SH-SY5Y (cell line): ENCODE measurements at regions not wholly inside any gene's neighbourhood (a gene's known extent, or its start where the extent isn't known, plus 50 kb on each side); places are given as distances from the start of the nearest gene placed in this dataset.

Source experiments
- GATA2 ChIP-seq: IDR thresholded peaks from 2 replicates; pipeline ENCODE4 v1.6.1; 2011; ENCODE audit warnings: mild to moderate bottlenecking, low read depth, low read length
- GATA3 ChIP-seq: IDR thresholded peaks from 2 replicates; pipeline ENCODE4 v1.6.1; 2011; ENCODE audit warnings: low read depth, mild to moderate bottlenecking, low read length, moderate library complexity

DNA sequence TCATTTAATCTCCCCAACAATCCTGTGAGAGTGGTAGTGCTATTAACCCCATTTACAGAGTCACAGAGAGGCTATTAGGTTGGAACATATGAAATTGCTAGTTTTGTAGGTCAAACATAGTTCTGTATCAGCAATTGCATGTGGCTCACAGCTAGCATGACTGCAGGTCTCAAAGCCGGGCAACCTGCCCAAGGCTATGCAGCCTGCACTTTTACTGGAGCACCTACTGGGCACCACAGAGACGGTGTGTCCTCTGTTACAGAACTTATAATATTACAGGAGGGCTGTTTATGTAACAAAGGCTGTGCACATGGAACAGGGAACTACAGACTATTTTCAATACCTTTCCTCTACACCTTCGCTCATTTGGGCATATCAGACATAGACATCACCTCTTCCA lies 355.8 kb downstream of the RPS24 start:
- TF ChIP-seq GATA2 (no peak), GATA3 (no peak)

DNA sequence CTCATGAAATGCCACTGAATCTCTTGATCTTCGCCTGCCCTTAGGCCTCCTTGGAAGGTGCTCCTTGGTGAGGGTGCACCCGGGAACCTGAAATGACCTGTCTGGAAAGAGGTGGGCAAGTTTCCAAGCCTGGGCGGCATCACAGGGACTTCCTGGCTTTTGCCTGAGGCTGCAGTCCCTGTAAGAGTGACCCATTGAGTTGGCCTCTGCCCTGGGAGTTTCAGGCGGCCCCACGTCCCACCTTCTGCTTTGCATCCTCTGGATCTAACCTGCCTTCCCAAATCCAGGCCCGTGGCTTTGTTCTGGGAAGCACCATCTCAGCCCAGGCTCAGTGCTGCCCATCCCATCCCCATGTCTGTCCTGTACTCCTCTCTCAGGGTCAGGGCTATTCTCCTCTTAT lies 356.4 kb downstream of the RPS24 start:
- TF ChIP-seq GATA2 = no peak
- TF ChIP-seq GATA3 = no peak

DNA sequence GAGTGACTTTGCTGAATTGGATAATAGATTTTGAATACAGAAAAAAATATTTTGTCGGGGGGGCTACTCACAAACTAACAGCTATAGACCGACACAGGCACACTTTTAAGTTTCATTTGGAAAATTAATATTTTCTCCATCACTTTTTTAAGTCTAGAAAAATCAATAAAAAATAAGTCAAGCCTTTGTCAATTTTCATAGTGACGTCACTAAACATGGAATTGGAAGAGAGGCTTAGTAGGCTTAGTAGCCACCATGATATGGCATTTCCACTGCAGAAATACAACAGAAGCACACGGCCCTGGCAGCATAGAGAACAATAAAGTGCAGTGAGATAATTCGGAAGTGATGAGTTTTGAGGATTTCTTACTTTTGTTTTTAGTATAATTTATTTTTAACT lies 357.2 kb downstream of the RPS24 start:
- TF ChIP-seq GATA3 = no peak
- no peak for TF ChIP-seq GATA2

DNA sequence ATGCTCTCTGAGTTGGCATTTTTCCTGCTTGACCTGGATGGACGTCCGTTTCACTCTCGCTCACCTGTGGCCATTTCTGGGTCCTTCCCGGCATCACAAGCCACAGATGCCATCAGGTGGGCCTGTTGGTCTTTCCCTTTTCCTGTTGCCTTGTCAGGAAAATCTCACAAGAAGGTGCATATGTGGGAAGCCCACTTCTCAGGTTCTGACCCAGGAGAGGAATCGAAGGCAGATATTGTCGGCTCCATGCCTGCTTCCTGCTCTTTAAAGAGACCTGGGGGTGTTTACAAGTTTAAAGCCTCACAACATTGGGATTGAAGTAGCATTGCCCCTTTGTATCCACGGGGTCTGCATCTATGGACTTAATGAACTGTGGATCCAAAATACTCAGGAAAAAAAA lies 357.9 kb downstream of the RPS24 start:
- TF ChIP-seq GATA3 (no peak), GATA2 (no peak)

DNA sequence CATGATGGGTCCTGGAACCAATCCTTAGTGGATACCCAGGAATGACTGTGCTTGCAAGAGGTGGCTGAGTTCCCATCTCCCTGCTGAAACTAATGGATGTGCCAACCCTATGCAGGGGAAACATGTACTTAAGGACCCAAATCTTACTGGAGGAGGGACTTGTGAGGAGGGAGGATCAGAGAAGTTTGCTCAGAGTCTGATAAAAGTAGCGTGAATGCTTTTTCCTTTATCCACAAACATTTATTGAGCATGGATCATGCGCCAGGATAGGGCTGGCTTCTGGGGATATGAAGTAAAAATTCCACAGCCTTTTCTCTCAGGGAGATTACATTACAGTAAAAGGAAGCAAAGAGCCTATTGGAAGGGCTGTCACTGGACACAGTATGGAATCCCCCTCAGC lies 358.5 kb downstream of the RPS24 start:
- TF ChIP-seq GATA2 (no peak), GATA3 (no peak)

DNA sequence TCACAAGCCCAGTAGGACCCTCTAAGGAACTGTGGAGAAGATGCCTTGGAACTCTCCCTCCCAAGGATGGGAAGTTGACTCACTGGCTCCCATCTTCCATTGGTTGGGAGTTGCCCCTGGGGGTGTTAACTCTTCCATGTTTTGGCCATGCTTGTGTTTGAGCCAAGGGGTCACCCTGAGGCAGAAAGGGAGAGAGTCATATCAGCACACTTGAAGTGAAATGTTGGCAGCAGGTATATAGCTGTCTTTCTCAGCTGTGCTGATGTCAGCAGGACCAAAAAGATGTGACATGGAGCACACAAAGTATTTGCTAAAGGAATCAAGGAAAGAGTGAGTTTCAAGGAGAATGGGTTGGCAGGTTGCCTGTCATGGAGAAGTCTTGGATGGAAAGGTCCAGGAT lies 359.4 kb downstream of the RPS24 start:
- no peak for TF ChIP-seq GATA3
- no peak for TF ChIP-seq GATA2

DNA sequence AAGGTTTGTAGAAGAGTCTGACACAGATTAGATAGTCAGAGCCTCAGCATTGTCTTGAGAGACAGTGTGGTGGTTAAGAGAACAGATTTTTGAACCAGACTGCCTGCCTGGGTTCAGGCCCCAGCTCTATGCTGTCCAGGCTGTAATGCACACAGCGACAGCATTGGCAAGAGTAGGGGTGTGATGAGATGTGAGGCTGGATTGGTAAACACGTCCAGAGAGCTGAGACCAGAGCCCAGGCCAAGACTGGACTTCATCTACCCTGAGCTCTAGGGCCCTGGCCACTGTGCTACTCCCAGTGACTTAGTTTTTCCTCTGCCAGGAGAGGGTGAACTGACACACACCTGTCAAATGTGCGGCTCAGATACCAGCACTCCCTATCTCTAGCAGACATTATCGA lies 360.4 kb downstream of the RPS24 start:
- TF ChIP-seq GATA2 = no peak

DNA sequence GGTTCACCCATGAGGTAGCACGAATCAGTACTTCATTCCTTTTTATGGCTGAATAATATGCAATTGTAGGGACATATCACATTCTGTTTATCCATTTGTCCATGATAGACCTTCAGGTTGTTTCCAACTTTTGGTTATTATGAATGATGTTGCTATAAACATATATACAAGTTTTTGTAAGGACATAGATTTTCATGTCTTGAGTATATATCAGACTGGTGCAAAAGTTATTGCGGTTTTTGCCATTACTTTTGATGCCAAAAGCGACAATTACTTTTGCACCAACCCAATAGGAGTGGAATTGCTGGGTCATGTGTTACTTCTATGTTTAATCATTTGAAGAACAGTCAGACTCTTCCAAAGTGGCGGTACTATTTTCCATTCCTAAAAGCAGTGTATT lies 361.5 kb downstream of the RPS24 start:
- TF ChIP-seq GATA3 (no peak), GATA2 (no peak)

DNA sequence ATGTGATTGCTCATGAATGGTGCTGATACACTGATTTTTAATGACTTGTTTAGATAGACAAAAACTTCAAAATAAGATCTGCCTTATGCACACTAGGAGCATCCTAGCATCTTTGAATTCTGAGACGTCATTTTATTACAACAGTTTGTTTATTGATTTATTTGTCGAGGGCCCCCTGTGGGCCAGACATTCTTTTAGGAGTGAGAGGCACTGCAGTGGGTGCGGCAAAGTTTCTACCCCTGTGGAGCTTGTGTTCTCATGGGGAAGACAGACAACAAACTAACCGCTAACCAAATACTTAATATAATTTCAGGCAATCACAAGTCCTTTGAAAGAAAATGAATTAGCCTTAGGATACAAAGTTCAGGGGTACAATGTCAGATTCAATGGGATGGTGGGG lies 363.1 kb downstream of the RPS24 start:
- TF ChIP-seq GATA3 = no peak
- no peak for TF ChIP-seq GATA2

DNA sequence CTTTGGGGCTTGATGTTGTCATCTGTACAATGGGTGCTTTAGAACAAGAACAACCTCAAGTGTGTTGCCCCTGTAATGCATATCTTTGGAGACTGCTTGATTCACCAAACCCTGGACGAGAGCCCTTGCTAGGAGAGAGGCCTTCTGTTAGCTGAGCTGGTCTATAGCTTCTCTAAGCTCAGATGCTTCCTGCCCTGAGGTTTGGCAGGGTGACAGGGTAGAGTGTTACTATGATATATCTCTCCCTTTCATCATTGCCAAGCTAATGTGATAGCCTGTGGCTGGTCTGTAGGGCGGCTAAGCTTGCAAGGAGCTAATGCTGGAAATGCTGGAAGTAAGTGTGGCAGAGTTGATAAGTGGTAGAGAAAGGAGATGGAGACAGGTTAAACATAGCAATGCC lies 364.1 kb downstream of the RPS24 start:
- TF ChIP-seq GATA3 (no peak), GATA2 (no peak)

DNA sequence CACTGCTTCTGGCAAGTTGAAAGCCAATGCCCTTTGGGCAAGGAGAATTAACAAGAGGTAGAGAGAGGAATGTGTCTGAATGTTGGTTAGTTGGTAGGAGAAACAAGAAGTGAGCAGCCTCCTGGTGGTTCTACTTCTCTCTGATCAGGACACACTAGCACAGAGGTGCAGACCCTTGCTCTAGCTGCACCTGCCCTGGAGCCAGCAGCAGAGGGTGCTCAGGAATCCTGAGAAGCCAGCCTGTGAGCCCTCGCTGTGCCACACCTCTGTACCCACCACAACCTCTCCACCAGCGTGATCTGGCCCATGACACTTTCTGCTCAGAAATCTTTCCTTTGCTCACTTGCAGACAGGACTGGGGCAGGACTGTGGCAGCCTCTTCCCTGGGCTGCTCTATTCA lies 364.7 kb downstream of the RPS24 start:
- no peak for TF ChIP-seq GATA2
- no peak for TF ChIP-seq GATA3

DNA sequence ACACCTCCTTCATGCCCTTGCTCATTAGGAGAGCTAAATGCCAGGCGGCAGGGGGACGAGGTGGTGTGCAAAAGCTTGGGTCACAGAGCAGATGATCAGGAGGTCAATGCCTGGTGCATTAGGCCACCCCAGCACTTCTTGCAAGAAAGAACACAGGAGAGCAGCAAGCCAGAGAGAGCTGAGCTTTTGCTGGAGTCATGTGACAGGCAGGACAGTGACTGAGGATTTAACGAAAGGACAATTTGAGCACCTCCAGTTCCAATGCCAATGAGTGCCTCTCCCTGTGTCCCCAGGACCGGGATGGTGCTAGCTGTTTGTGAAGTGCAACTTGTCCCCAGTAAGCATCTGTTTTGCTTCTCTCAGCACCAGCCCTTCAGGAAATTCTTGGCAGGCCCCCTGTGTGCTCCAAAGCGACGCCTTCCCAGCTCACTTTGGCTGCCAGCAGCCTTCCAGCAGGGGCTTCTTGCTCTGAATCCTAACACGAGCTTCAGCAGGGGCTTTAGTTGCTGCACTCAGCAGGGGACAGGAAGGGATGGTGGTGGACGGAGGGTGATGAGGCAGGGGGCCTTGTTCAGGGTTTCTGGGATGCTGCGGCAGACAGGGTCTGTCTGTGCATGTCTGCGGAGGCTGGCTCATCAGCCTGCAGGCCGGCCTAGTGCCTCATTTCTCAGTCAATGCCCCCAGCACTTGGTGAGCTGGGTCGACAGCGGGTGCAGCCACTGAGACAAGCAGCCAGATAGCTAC lies 368.1 kb downstream of the RPS24 start:
- TF ChIP-seq GATA2 (no peak), GATA3 (no peak)

DNA sequence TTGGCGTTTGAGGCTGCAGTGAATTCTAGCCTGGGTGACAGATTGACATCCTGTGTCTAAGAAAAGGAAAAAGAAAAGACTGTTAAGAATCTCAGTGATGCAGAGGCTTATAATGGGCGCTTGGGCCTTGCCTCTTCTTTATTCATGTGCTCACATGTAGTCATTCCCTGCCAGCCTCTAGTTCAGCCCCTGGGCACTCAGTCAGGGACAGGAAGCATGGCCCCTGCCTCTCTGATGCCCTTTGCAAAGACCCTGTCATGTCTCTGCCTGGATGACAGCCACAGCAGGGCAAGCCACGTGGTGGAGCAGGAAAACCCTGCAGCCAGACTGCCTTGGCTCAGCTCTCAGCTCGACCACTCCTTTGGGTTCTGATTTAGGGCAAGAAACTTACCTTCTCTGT lies 368.9 kb downstream of the RPS24 start:
- TF ChIP-seq GATA2 (no peak), GATA3 (no peak)

DNA sequence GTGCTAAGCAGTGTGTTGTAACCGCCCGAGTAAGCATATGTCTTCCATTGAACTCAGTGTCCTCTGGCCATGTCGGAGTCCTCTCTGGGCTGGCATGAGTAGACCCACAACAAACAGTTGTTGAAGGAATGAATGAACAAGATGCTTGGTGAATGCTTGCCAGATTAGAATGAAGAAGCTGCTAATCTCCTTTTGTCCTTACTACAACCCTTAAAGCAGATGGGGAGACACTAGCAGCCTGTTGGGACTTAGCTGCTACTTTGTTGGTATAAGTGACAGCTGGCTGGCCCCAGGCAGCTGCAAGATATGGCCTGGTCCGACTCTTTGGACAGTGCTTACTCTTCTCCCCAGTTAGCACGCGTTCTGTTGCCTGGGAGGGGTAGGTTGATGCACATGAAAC lies 370.1 kb downstream of the RPS24 start:
- TF ChIP-seq GATA2 (no peak), GATA3 (no peak)

DNA sequence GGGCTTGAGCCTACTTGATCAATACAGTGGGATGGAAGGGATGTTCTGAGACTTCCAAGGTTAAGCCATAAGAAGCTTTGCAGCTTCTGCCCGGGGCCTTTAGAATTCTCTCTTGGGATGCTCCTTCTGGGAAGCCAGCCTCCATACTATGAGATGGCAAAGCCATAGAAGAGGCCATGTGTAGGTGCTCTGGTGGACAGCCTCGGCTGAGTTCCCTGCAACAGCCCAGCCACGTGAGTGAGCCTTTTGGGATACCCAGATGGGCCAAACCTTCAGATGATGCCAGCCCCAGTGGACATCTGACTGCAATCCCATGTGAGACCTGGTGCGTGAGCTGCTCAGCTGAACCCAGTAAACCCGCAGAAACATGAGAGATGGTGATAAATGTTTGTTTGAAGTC lies 370.6 kb downstream of the RPS24 start:
- TF ChIP-seq GATA3 (no peak), GATA2 (no peak)

DNA sequence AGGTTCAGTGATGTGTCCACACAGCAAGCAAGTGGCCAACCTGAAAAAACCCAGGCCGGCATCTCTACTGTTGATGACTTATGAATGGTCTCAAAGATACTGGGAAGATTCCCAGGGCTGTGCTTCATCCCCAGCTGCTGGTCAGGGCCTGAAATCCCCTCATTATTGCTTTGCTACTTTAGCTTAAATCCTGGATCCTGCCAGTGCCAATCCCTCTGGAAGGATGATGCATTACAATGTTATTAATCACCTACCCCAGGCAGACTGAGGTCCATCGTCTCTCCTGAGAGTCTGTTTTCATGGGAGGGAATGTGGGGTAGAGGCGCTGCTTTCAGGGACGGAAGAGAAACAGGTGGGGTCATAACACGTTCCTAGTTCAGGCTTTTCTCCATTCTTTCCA lies 371.6 kb downstream of the RPS24 start:
- TF ChIP-seq GATA2 (no peak), GATA3 (no peak)
